NAMALWA (cell line): ENCODE measurements at regions not wholly inside any gene's neighbourhood (a gene's known extent, or its start where the extent isn't known, plus 50 kb on each side); places are given as distances from the start of the nearest gene placed in this dataset.

Experiments used
- DNase-seq: peaks from one replicate; pipeline ENCODE4 v3.0.0-alpha.2; 2015; ENCODE audit warnings: low spot score

- no peak for DNase-seq
Observed at GRCh38 chr10:78964274-78964951, 104.4 kb upstream of the ZMIZ1 start.

GRCh38 chr10:78964952-78965633 lies 103.7 kb upstream of the ZMIZ1 start:
- no peak for DNase-seq

GRCh38 chr10:78966182-78966787 lies 102.5 kb upstream of the ZMIZ1 start:
- no peak for DNase-seq

- DNase-seq, result no peak
Observed at GRCh38 chr10:78966844-78967488, 101.8 kb upstream of the ZMIZ1 start.

- DNase-seq, result no peak
Observed at GRCh38 chr10:78968300-78968942, 100.3 kb upstream of the ZMIZ1 start.

GRCh38 chr10:78968943-78969342 lies 99.8 kb upstream of the ZMIZ1 start:
- DNase-seq, result no peak

- DNase-seq, result no peak
Observed at GRCh38 chr10:78969719-78970118, 99.0 kb upstream of the ZMIZ1 start.

GRCh38 chr10:78970261-78970660 lies 98.5 kb upstream of the ZMIZ1 start:
- DNase-seq, result no peak

- no peak for DNase-seq
Observed at GRCh38 chr10:78971094-78971682, 97.6 kb upstream of the ZMIZ1 start.

- no peak for DNase-seq
Observed at GRCh38 chr10:78972160-78972946, 96.4 kb upstream of the ZMIZ1 start.

- DNase-seq, result peak; percentile 64
Observed at GRCh38 chr10:78972947-78973900, 95.5 kb upstream of the ZMIZ1 start.

GRCh38 chr10:78973901-78974616 lies 94.7 kb upstream of the ZMIZ1 start:
- DNase-seq, result peak; percentile 16

GRCh38 chr10:78974617-78975317 lies 94.0 kb upstream of the ZMIZ1 start:
- DNase-seq, result peak; percentile 38

GRCh38 chr10:78975926-78976325 lies 92.8 kb upstream of the ZMIZ1 start:
- DNase-seq, result no peak

GRCh38 chr10:78976825-78977755 lies 91.7 kb upstream of the ZMIZ1 start:
- DNase-seq, result no peak

- no peak for DNase-seq
Observed at GRCh38 chr10:78979938-78980337, 88.8 kb upstream of the ZMIZ1 start.

- no peak for DNase-seq
Observed at GRCh38 chr10:78980354-78980753, 88.4 kb upstream of the ZMIZ1 start.

- no peak for DNase-seq
Observed at GRCh38 chr10:78980815-78981214, 88.0 kb upstream of the ZMIZ1 start.
